Fibroblast of mammary gland (primary cell): ENCODE measurements at regions not wholly inside any gene's neighbourhood (a gene's known extent, or its start where the extent isn't known, plus 50 kb on each side); places are given as distances from the start of the nearest gene placed in this dataset.

Source experiments
- DNase-seq: peaks from one replicate; pipeline ENCODE4 v3.0.0-alpha.2; 2010; ENCODE audit warnings: low read depth
- H3K4me3 ChIP-seq: 2 replicates; pipeline ENCODE4 v1.5.1; 2011; ENCODE audit warnings: low read depth, mild to moderate bottlenecking, low read length, moderate library complexity; ENCODE audit not compliant: control insufficient read depth
- CTCF ChIP-seq: conservative IDR thresholded peaks from 2 replicates; pipeline ENCODE4 v1.5.1; 2011; ENCODE audit warnings: low read depth, low read length, inconsistent platforms; ENCODE audit not compliant: control insufficient read depth, insufficient read depth

- no peak for DNase-seq
- no peak overlapping the region for H3K4me3 ChIP-seq
- no peak for TF ChIP-seq CTCF
Measured at GRCh38 chr22:49203091-49203858, 624.4 kb downstream of the BRD1 start.

GRCh38 chr22:49202226-49202625 is 625.4 kb downstream of the BRD1 start:
- DNase-seq: no peak
- no peak overlapping the region for H3K4me3 ChIP-seq
- no peak for TF ChIP-seq CTCF

- no peak for TF ChIP-seq CTCF
- H3K4me3 ChIP-seq: no peak overlapping the region
- no peak for DNase-seq
Measured at GRCh38 chr22:49201046-49201970, 626.4 kb downstream of the BRD1 start.

- H3K4me3 ChIP-seq: no peak overlapping the region
- no peak for DNase-seq
- TF ChIP-seq CTCF: no peak
Measured at GRCh38 chr22:49199224-49199623, 628.4 kb downstream of the BRD1 start.

- no peak for TF ChIP-seq CTCF
- no peak for DNase-seq
- no peak overlapping the region for H3K4me3 ChIP-seq
Measured at GRCh38 chr22:49198705-49199084, 629.0 kb downstream of the BRD1 start.

GRCh38 chr22:49197986-49198704 is 629.5 kb downstream of the BRD1 start:
- no peak for TF ChIP-seq CTCF
- DNase-seq: no peak
- no peak overlapping the region for H3K4me3 ChIP-seq
